ENCODE measurements at regions not wholly inside any gene's neighbourhood (a gene's known extent, or its start where the extent isn't known, plus 50 kb on each side); places are given as distances from the start of the nearest gene placed in this dataset.
"Not testable (repeated sequence)": the region's sequence is repeated elsewhere in the genome, so short reads cannot be mapped to it uniquely, and the experiment has no call there.

- 74 to 86% (median 77%) methylated on average over 6 of the region's 6 CpGs for WGBS, 5 donors
- TF ChIP-seq POLR2AphosphoS5 (IDR thresholded peaks at IDR 0.05) (no peak), POLR2A (IDR thresholded peaks at IDR 0.05) (no peak), EP300 (IDR thresholded peaks at IDR 0.05) (no peak)
- Histone ChIP-seq H3K4me3 (no peak overlapping the region), H3K36me3 (no peaks in the 10 kb centered on the region), H3K27ac (no peak overlapping the region), H3K27me3 (no peaks in the 10 kb centered on the region), H3K4me1 (no peaks in the 10 kb centered on the region), H3K9me3 (peaks cover 0 to 3% (median 0%) of the 10 kb centered on the region in 4 donors)
- intact Hi-C loops (cut with DNase I; ENCODE audit: low total_unique reads), result no loop called here
- DNase-seq, result no peak
Observed at GRCh38 chr3:6697722-6698121, 163.2 kb upstream of the GRM7 start.

- DNase-seq; H3K4me3 ChIP-seq; H3K36me3 ChIP-seq; H3K4me1 ChIP-seq; intact Hi-C loops (cut with DNase I; ENCODE audit: low total_unique reads); H3K9me3 ChIP-seq; H3K27me3 ChIP-seq; H3K27ac ChIP-seq: not testable (repeated sequence)
- 58 to 67% (median 66%) methylated on average over 5 of the region's 5 CpGs for WGBS, 5 donors
Observed at GRCh38 chr3:6704817-6705216, 156.1 kb upstream of the GRM7 start.

GRCh38 chr3:6706777-6707176 lies 154.1 kb upstream of the GRM7 start:
- Histone ChIP-seq H3K27ac (no peak overlapping the region), H3K4me1 (no peaks in the 10 kb centered on the region), H3K9me3 (no peaks in the 10 kb centered on the region), H3K36me3 (no peaks in the 10 kb centered on the region), H3K4me3 (no peak overlapping the region), H3K27me3 (no peaks in the 10 kb centered on the region)
- DNase-seq, result no peak
- WGBS, 5 donors, result 30 to 43% (median 36%) methylated on average over 2 of the region's 2 CpGs
- intact Hi-C loops (cut with DNase I; ENCODE audit: low total_unique reads), result no loop called here
- TF ChIP-seq CTCF (IDR thresholded peaks at IDR 0.05) (no peak), POLR2A (IDR thresholded peaks at IDR 0.05) (no peak), EP300 (IDR thresholded peaks at IDR 0.05) (no peak), POLR2AphosphoS5 (IDR thresholded peaks at IDR 0.05) (no peak)

GRCh38 chr3:6709178-6709577 lies 151.7 kb upstream of the GRM7 start:
- Histone ChIP-seq H3K27ac (no peak overlapping the region), H3K4me1 (no peaks in the 10 kb centered on the region), H3K27me3 (no peaks in the 10 kb centered on the region), H3K36me3 (no peaks in the 10 kb centered on the region), H3K9me3 (no peaks in the 10 kb centered on the region), H3K4me3 (no peak overlapping the region)
- intact Hi-C loops (cut with DNase I; ENCODE audit: low total_unique reads), result no loop called here
- DNase-seq, result no peak
- 26 to 58% (median 38%) methylated on average over 6 of the region's 6 CpGs for WGBS, 5 donors
- no peak for TF ChIP-seq EP300 (IDR thresholded peaks at IDR 0.05)
- TF ChIP-seq POLR2AphosphoS5 (IDR thresholded peaks at IDR 0.05), result no peak
- TF ChIP-seq POLR2A (IDR thresholded peaks at IDR 0.05), result no peak
- TF ChIP-seq CTCF (IDR thresholded peaks at IDR 0.05), result no peak

DNA sequence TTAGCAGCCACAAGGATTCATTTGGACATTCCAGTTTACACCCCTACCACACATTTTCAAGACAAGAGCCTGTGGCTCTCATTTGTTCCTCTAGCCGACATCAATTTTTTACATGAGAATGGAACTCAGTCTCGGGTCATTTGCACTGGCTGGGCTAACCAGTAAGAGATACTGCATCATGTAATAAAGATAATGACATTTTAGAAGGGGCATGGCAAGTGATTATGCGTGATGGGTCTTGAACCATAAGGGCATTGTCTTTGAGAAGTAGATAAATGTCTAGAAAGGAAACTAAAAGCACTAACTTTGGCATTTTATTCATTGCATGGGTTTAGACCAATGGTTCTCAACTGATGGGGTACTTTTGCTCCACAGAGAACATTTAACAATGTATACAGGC lies 146.0 kb upstream of the GRM7 start:
- Histone ChIP-seq H3K9me3 (no peaks in the 10 kb centered on the region), H3K36me3 (no peaks in the 10 kb centered on the region), H3K27ac (no peak overlapping the region), H3K4me1 (no peaks in the 10 kb centered on the region), H3K27me3 (no peaks in the 10 kb centered on the region), H3K4me3 (no peak overlapping the region)
- no peak for DNase-seq
- WGBS, 5 donors, result 84 to 91% (median 87%) methylated on average over 3 of the region's 3 CpGs
- TF ChIP-seq POLR2A (IDR thresholded peaks at IDR 0.05) (no peak), CTCF (IDR thresholded peaks at IDR 0.05) (no peak), POLR2AphosphoS5 (IDR thresholded peaks at IDR 0.05) (no peak), EP300 (IDR thresholded peaks at IDR 0.05) (no peak)
- intact Hi-C loops (cut with DNase I; ENCODE audit: low total_unique reads), result no loop called here

All from stomach (tissue), 8 donors.